Liver (tissue), 8 donors: ENCODE measurements at regions not wholly inside any gene's neighbourhood (a gene's known extent, or its start where the extent isn't known, plus 50 kb on each side); places are given as distances from the start of the nearest gene placed in this dataset.
A peak's percentile ranks its signal among the peaks of the same experiment; 100 is the strongest.

ENCODE experiments used
- DNase-seq: peaks from one replicate; pipeline ENCODE4 v3.0.0-alpha.2; 2017; ENCODE audit warnings: low spot score
- H3K27ac ChIP-seq, 2 donors: one replicate each; pipeline ENCODE4 v1.7.0; 2013; ENCODE audit warnings: inconsistent platforms in 2 of 2, low read length in 2 of 2, control low read depth in 1 of 2, low read depth in 1 of 2, mild to moderate bottlenecking in 1 of 2
- H3K27me3 ChIP-seq, 4 donors: one replicate each; pipeline versions ENCODE4 v1.6.1 to v1.7.0; 2013; ENCODE audit warnings: low read length in 3 of 4, inconsistent platforms in 1 of 4, mild to moderate bottlenecking in 1 of 4, moderate library complexity in 1 of 4; ENCODE audit not compliant: control insufficient read depth in 4 of 4, insufficient read depth in 4 of 4
- H3K36me3 ChIP-seq, 4 donors: one replicate each; pipeline versions ENCODE4 v1.6.1 to v1.7.0; 2013; ENCODE audit warnings: low read length in 3 of 4, mild to moderate bottlenecking in 3 of 4, low read depth in 1 of 4, moderate library complexity in 1 of 4; ENCODE audit not compliant: control insufficient read depth in 4 of 4, insufficient read depth in 3 of 4
- H3K4me1 ChIP-seq, 4 donors: one replicate each; pipeline versions ENCODE4 v1.6.1 to v1.7.0; 2013; ENCODE audit warnings: low read length in 3 of 4, mild to moderate bottlenecking in 3 of 4, moderate library complexity in 1 of 4; ENCODE audit not compliant: control insufficient read depth in 4 of 4, insufficient read depth in 4 of 4
- H3K4me3 ChIP-seq, 3 donors: one replicate each; pipeline versions ENCODE4 v1.6.1 to v1.7.0; 2013; ENCODE audit warnings: low read length in 3 of 3, control low read depth in 1 of 3, low read depth in 1 of 3, mild to moderate bottlenecking in 1 of 3
- H3K9ac ChIP-seq, 2 donors: one replicate each; pipeline ENCODE4 v1.7.0; 2013; ENCODE audit warnings: low read length in 2 of 2, mild to moderate bottlenecking in 2 of 2, moderate library complexity in 2 of 2, control low read depth in 1 of 2, low read depth in 1 of 2
- H3K9me3 ChIP-seq, 4 donors: one replicate each; pipeline versions ENCODE4 v1.6.1 to v1.7.0; 2013; ENCODE audit warnings: low read length in 3 of 4; ENCODE audit not compliant: control insufficient read depth in 4 of 4
- EGR1 ChIP-seq, 2 donors: IDR thresholded peaks; 2 replicates each; pipeline ENCODE4 v1.6.1; 2016 to 2018; ENCODE audit warnings: antibody characterized with exemption in 2 of 2, low read depth in 2 of 2
- FOXA1 ChIP-seq: IDR thresholded peaks from 2 replicates; pipeline ENCODE4 v1.6.1; 2016; ENCODE audit warnings: antibody characterized with exemption
- FOXA2 ChIP-seq: IDR thresholded peaks from 2 replicates; pipeline ENCODE4 v1.6.1; 2016; ENCODE audit warnings: antibody characterized with exemption
- HNF4A ChIP-seq, 2 donors: conservative IDR thresholded peaks; 2 replicates each; pipeline ENCODE4 v1.6.1; 2016; ENCODE audit warnings: antibody characterized with exemption in 2 of 2, mild to moderate bottlenecking in 2 of 2
- HNF4G ChIP-seq: IDR thresholded peaks from 2 replicates; pipeline ENCODE4 v1.6.1; 2016; ENCODE audit warnings: antibody characterized with exemption
- JUND ChIP-seq, 2 donors: IDR thresholded peaks; 2 replicates each; pipeline ENCODE4 v1.6.1; 2016; ENCODE audit warnings: antibody characterized with exemption in 2 of 2
- NR2F2 ChIP-seq: IDR thresholded peaks from 2 replicates; pipeline ENCODE4 v1.6.1; 2016; ENCODE audit warnings: antibody characterized with exemption
- RAD21 ChIP-seq, 2 donors: IDR thresholded peaks; 2 replicates each; pipeline ENCODE4 v1.6.1; 2016; ENCODE audit warnings: antibody characterized with exemption in 2 of 2, mild to moderate bottlenecking in 2 of 2
- RXRA ChIP-seq, 2 donors: IDR thresholded peaks; 2 replicates each; pipeline ENCODE4 v1.6.1; 2017 to 2018; ENCODE audit warnings: antibody characterized with exemption in 2 of 2, mild to moderate bottlenecking in 1 of 2
- SP1 ChIP-seq: IDR thresholded peaks from 2 replicates; pipeline ENCODE4 v1.6.1; 2018; ENCODE audit warnings: antibody characterized with exemption, mild to moderate bottlenecking
- TAF1 ChIP-seq: conservative IDR thresholded peaks from 2 replicates; pipeline ENCODE4 v1.6.1; 2016; ENCODE audit warnings: antibody characterized with exemption, mild to moderate bottlenecking
- YY1 ChIP-seq: IDR thresholded peaks from 2 replicates; pipeline ENCODE4 v1.6.1; 2016; ENCODE audit warnings: antibody characterized with exemption, mild to moderate bottlenecking
- WGBS: extraction: QIAGEN DNeasy Blood & Tissue Kit; methylation state at CpG from one replicate; pipeline ENCODE4 v1.1.7; 2013; 5-methylcytosine and 5-hydroxymethylcytosine counted together
- TF ChIP-seq, protein P1 (sequence below): IDR thresholded peaks from 2 replicates; pipeline ENCODE4 v1.6.1; 2016; ENCODE audit warnings: antibody characterized with exemption
- TF ChIP-seq, protein P2 (sequence below): IDR thresholded peaks from 2 replicates; pipeline ENCODE4 v1.6.1; 2016; ENCODE audit warnings: antibody characterized with exemption
- TF ChIP-seq, protein P3 (sequence below): IDR thresholded peaks from 2 replicates; pipeline ENCODE4 v1.6.1; 2016; ENCODE audit warnings: antibody characterized with exemption, mild to moderate bottlenecking
- TF ChIP-seq, protein P4 (sequence below): IDR thresholded peaks from 2 replicates; pipeline ENCODE4 v1.6.1; 2016; ENCODE audit warnings: antibody characterized with exemption
- TF ChIP-seq, protein P5 (sequence below): fragments of 150-350 bp; IDR thresholded peaks from 2 replicates; pipeline ENCODE4 v1.5.1; 2017; ENCODE audit warnings: improper control_type of control experiment, low read depth, low read length; ENCODE audit not compliant: missing input control
- donor health status: healthy.
- donor health status: healthy.
- donor health status: healthy.
- donor health status: healthy.
- donor health status: healthy.

DNA sequence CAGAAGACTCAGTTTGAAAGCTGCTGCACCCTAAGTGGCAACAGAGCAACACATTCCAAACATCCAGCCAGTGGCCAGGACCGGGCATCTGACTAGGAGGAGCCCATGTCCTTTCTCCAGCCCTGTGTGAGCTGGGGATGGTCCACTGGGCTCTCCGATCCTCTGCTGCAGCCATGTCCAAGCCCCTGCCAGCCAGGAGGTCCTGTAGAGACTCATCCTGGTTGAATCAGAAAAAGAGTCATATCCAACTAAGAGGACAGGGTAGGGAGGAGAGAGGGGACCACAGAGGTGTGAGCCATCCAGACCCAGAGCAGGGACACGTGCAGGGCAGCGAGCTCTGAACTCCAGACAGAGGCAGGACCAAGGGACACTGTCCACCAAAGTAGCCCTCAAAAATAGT, 163.0 kb upstream of the CDH5 start:
- Histone ChIP-seq H3K27ac (no peak overlapping the region), H3K36me3 (no peaks in the 10 kb centered on the region), H3K4me1 (peaks cover 0 to 15% (median 12%) of the 10 kb centered on the region in 4 donors), H3K4me3 (no peak overlapping the region), H3K27me3 (no peaks in the 10 kb centered on the region), H3K9ac (no peak overlapping the region), H3K9me3 (no peaks in the 10 kb centered on the region)
- no peak for TF ChIP-seq EGR1 (IDR thresholded peaks at IDR 0.05; ENCODE audit: low read depth in 2 of 2)
- TF ChIP-seq SP1 = no peak
- TF ChIP-seq, protein P1, sequence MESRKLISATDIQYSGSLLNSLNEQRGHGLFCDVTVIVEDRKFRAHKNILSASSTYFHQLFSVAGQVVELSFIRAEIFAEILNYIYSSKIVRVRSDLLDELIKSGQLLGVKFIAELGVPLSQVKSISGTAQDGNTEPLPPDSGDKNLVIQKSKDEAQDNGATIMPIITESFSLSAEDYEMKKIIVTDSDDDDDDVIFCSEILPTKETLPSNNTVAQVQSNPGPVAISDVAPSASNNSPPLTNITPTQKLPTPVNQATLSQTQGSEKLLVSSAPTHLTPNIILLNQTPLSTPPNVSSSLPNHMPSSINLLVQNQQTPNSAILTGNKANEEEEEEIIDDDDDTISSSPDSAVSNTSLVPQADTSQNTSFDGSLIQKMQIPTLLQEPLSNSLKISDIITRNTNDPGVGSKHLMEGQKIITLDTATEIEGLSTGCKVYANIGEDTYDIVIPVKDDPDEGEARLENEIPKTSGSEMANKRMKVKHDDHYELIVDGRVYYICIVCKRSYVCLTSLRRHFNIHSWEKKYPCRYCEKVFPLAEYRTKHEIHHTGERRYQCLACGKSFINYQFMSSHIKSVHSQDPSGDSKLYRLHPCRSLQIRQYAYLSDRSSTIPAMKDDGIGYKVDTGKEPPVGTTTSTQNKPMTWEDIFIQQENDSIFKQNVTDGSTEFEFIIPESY = no peak
- TF ChIP-seq, protein P2, sequence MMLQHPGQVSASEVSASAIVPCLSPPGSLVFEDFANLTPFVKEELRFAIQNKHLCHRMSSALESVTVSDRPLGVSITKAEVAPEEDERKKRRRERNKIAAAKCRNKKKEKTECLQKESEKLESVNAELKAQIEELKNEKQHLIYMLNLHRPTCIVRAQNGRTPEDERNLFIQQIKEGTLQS = no peak
- TF ChIP-seq, protein P3, sequence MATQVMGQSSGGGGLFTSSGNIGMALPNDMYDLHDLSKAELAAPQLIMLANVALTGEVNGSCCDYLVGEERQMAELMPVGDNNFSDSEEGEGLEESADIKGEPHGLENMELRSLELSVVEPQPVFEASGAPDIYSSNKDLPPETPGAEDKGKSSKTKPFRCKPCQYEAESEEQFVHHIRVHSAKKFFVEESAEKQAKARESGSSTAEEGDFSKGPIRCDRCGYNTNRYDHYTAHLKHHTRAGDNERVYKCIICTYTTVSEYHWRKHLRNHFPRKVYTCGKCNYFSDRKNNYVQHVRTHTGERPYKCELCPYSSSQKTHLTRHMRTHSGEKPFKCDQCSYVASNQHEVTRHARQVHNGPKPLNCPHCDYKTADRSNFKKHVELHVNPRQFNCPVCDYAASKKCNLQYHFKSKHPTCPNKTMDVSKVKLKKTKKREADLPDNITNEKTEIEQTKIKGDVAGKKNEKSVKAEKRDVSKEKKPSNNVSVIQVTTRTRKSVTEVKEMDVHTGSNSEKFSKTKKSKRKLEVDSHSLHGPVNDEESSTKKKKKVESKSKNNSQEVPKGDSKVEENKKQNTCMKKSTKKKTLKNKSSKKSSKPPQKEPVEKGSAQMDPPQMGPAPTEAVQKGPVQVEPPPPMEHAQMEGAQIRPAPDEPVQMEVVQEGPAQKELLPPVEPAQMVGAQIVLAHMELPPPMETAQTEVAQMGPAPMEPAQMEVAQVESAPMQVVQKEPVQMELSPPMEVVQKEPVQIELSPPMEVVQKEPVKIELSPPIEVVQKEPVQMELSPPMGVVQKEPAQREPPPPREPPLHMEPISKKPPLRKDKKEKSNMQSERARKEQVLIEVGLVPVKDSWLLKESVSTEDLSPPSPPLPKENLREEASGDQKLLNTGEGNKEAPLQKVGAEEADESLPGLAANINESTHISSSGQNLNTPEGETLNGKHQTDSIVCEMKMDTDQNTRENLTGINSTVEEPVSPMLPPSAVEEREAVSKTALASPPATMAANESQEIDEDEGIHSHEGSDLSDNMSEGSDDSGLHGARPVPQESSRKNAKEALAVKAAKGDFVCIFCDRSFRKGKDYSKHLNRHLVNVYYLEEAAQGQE = no peak
- TF ChIP-seq, protein P4, sequence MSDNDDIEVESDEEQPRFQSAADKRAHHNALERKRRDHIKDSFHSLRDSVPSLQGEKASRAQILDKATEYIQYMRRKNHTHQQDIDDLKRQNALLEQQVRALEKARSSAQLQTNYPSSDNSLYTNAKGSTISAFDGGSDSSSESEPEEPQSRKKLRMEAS = no peak
- TF ChIP-seq YY1 = no peak
- TF ChIP-seq RXRA (IDR thresholded peaks at IDR 0.05) = no peak
- no peak for TF ChIP-seq FOXA1
- no peak for DNase-seq
- WGBS = 90% methylated on average over 4 of the region's 4 CpGs

DNA sequence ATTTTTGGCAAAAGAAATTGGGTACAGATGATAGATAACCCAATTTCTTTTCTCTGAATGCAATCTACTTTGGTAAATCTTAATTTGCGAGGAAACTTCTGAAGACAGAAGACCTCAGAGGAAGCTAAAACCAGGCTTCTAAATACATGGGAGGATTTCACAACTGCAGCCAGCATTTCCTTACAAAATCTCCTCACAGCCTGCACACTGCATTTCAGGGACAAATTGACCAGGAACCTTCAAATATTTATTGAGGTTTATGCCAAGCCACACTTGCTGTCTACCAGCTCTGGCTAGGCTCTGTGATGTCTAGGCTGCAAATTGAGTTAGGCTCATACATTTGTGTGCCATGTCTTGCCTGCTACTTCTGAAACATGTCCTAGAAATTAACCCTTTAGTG, 167.3 kb upstream of the CDH5 start:
- 39% methylated on average over 1 of the region's 1 CpG for WGBS
- H3K27ac ChIP-seq = no peak overlapping the region
- H3K9me3 ChIP-seq = no peaks in the 10 kb centered on the region
- no peak overlapping the region for H3K4me3 ChIP-seq
- peaks cover 4 to 28% (median 21%) of the 10 kb centered on the region in 4 donors for H3K4me1 ChIP-seq
- H3K9ac ChIP-seq = no peak overlapping the region
- H3K27me3 ChIP-seq = no peaks in the 10 kb centered on the region
- no peaks in the 10 kb centered on the region for H3K36me3 ChIP-seq
- no peak for DNase-seq
- peak; percentile 15 to 20 for TF ChIP-seq RAD21 (IDR thresholded peaks at IDR 0.05)
- no peak for TF ChIP-seq TAF1
- TF ChIP-seq NR2F2 = no peak
- TF ChIP-seq, protein P4 = peak; percentile 41
- no peak for TF ChIP-seq FOXA1
- TF ChIP-seq SP1 = no peak
- no peak for TF ChIP-seq EGR1 (IDR thresholded peaks at IDR 0.05; ENCODE audit: low read depth in 2 of 2)
- TF ChIP-seq RXRA (IDR thresholded peaks at IDR 0.05) = peak in 1 of 2 donors; percentile 61
- TF ChIP-seq JUND (IDR thresholded peaks at IDR 0.05) = peak in 1 of 2 donors; percentile 30
- TF ChIP-seq, protein P5, sequence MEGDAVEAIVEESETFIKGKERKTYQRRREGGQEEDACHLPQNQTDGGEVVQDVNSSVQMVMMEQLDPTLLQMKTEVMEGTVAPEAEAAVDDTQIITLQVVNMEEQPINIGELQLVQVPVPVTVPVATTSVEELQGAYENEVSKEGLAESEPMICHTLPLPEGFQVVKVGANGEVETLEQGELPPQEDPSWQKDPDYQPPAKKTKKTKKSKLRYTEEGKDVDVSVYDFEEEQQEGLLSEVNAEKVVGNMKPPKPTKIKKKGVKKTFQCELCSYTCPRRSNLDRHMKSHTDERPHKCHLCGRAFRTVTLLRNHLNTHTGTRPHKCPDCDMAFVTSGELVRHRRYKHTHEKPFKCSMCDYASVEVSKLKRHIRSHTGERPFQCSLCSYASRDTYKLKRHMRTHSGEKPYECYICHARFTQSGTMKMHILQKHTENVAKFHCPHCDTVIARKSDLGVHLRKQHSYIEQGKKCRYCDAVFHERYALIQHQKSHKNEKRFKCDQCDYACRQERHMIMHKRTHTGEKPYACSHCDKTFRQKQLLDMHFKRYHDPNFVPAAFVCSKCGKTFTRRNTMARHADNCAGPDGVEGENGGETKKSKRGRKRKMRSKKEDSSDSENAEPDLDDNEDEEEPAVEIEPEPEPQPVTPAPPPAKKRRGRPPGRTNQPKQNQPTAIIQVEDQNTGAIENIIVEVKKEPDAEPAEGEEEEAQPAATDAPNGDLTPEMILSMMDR = no peak
- TF ChIP-seq, protein P2 = no peak
- TF ChIP-seq, protein P3 = no peak
- peak; percentile 46 for TF ChIP-seq YY1
- no peak for TF ChIP-seq HNF4G
- TF ChIP-seq FOXA2 = no peak
- TF ChIP-seq, protein P1 = no peak
- peak in 1 of 2 donors; percentile 58 for TF ChIP-seq HNF4A (conservative IDR thresholded peaks at IDR 0.05)
